ENCODE measurements at regions not wholly inside any gene's neighbourhood (a gene's known extent, or its start where the extent isn't known, plus 50 kb on each side); places are given as distances from the start of the nearest gene placed in this dataset.

DNA sequence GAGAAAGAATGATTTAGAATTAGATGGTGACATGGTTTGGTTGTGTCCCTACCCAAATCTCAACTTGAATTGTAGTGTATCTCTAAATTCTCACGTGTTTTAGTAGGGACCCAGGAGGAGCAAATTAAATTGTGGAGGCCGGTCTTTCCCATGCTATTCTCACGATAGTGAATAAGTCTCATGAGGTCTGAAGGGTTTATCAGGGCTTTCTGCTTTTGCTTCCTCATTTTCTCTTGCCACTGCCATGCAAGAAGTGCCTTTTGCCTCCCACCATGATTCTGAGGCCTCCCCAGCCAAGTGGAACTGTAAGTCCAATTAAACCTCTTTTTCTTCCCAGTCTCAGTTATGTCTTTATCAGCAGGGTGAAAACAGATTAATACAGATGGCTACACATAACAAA lies 167.4 kb upstream of the SVIL start:
- H3K27me3 Mint-ChIP-seq, result peaks cover 8% of the 10 kb centered on the region
- H3K27ac Mint-ChIP-seq, result no peak overlapping the region
- H3K4me1 Mint-ChIP-seq, result peaks cover 15% of the 10 kb centered on the region
- peaks cover 2% of the 10 kb centered on the region for H3K36me3 Mint-ChIP-seq (ENCODE audit: low read depth)
- no peak for ATAC-seq
- no peak overlapping the region for H3K4me3 Mint-ChIP-seq
- DNase-seq, result no peak
- peaks cover 8% of the 10 kb centered on the region for H3K9me3 Mint-ChIP-seq

GRCh38 chr10:29798921-29799690 lies 164.3 kb upstream of the SVIL start:
- H3K27me3 Mint-ChIP-seq, result peaks cover 2% of the 10 kb centered on the region
- H3K36me3 Mint-ChIP-seq (ENCODE audit: low read depth), result peaks cover 2% of the 10 kb centered on the region
- DNase-seq (no peak), ATAC-seq (no peak)
- peaks cover 3% of the 10 kb centered on the region for H3K9me3 Mint-ChIP-seq
- H3K4me1 Mint-ChIP-seq, result peaks cover 7% of the 10 kb centered on the region
- H3K27ac Mint-ChIP-seq, result no peak overlapping the region
- H3K4me3 Mint-ChIP-seq, result no peak overlapping the region

- no peak overlapping the region for H3K4me3 Mint-ChIP-seq
- DNase-seq (no peak), ATAC-seq (no peak)
- peaks cover 3% of the 10 kb centered on the region for H3K9me3 Mint-ChIP-seq
- no peak overlapping the region for H3K27ac Mint-ChIP-seq
- H3K4me1 Mint-ChIP-seq, result no peaks in the 10 kb centered on the region
- H3K36me3 Mint-ChIP-seq (ENCODE audit: low read depth), result peaks cover 2% of the 10 kb centered on the region
- H3K27me3 Mint-ChIP-seq, result peaks cover 2% of the 10 kb centered on the region
These were observed 162.8 kb upstream of the SVIL start for GRCh38 chr10:29797616-29798015.

- Mint-ChIP-seq H3K36me3 (ENCODE audit: low read depth) (no peaks in the 10 kb centered on the region), H3K4me1 (no peaks in the 10 kb centered on the region), H3K9me3 (no peaks in the 10 kb centered on the region), H3K27ac (no peak overlapping the region), H3K4me3 (no peak overlapping the region), H3K27me3 (no peaks in the 10 kb centered on the region)
- no peak for ATAC-seq
- DNase-seq, result no peak
These were observed 161.1 kb upstream of the SVIL start for GRCh38 chr10:29795850-29796249.

DNA sequence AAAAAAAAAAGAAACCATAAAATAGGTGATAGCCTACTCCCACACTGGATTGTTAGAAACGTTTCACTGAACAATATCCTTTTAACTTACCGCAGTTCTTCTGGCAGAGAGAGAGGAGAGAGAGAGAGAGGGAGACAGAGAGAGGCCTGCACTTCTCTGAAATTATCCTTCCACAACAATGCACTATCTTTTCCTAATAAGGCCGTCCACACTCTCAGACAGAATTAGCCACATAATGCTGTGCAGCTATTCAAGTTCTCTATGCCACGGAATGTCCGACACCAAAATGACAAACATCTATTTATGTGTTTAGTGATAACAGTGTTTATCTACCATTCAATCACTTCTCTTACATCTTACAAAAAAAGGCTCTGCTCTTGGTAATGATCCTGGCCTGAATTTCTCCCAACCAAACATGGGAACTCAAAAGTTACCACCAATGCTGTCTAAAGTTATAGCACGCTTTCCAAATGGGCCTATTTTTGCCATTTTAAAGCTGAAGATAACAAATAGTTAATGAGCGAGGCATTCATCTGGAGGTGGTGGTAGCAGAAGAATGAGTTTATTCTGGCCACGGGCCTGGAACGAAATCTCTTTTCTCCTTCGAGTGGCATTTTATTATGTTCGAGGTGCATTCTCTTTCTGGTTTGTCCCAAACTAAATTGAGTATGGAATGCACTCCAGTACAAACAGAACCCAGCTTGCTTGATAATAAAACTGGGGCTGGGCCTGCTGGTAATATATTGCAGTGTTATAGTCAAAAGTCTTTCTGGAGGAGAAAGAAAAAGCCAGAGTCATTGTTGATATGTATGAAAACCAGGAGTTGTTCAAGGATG lies 160.2 kb upstream of the SVIL start:
- DNase-seq (no peak), ATAC-seq (no peak)
- H3K27me3 Mint-ChIP-seq, result no peaks in the 10 kb centered on the region
- no peaks in the 10 kb centered on the region for H3K36me3 Mint-ChIP-seq (ENCODE audit: low read depth)
- H3K9me3 Mint-ChIP-seq, result no peaks in the 10 kb centered on the region
- H3K4me1 Mint-ChIP-seq, result no peaks in the 10 kb centered on the region
- H3K4me3 Mint-ChIP-seq, result no peak overlapping the region
- no peak overlapping the region for H3K27ac Mint-ChIP-seq

DNA sequence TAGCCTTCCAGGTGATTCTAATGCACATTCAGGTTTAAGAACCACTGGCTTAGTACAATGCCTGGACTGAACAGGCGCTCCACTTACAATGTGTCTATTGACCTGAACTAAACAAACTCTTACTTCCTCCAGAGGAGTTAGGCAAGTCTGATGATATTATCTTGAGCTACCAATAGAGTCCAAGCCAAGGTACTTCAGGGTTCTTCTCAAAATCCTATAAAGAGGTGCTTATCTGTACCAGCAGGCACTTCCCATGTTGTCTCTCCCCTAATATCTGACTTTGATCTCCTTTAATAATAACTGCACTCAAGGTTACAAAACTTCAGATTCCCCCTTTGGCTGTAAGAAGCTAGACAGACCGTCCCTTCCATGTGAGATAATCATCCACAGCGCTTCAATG lies 157.0 kb upstream of the SVIL start:
- Mint-ChIP-seq H3K36me3 (ENCODE audit: low read depth) (no peaks in the 10 kb centered on the region), H3K27ac (no peak overlapping the region), H3K27me3 (no peaks in the 10 kb centered on the region), H3K4me3 (no peak overlapping the region), H3K4me1 (no peaks in the 10 kb centered on the region), H3K9me3 (peaks cover 4% of the 10 kb centered on the region)
- DNase-seq (no peak), ATAC-seq (no peak)

DNA sequence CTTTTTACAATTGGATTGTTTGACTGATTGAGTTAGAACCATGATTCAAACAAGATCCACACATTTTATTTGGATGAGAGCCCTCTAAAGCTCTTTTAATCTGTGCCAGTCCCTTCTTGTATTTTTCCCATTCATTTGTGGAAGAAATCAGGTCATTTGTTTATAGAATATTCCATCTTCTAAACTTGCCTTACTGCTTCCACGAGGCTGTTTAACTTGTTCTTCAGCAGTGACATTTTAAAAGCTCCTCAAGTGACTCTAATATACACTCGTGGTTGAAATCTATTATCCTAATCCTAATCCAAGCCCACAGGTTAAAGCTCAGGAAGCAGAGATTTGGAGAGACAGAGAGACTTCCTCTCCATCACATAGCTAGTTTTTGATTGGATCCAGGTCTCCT lies 155.4 kb upstream of the SVIL start:
- DNase-seq (no peak), ATAC-seq (no peak)
- H3K4me3 Mint-ChIP-seq, result no peak overlapping the region
- H3K4me1 Mint-ChIP-seq, result no peaks in the 10 kb centered on the region
- H3K36me3 Mint-ChIP-seq (ENCODE audit: low read depth), result no peaks in the 10 kb centered on the region
- H3K27ac Mint-ChIP-seq, result no peak overlapping the region
- H3K27me3 Mint-ChIP-seq, result peaks cover 2% of the 10 kb centered on the region
- H3K9me3 Mint-ChIP-seq, result peaks cover 8% of the 10 kb centered on the region

GRCh38 chr10:29788113-29788512 lies 153.3 kb upstream of the SVIL start:
- DNase-seq (no peak), ATAC-seq (no peak)
- Mint-ChIP-seq H3K27ac (no peak overlapping the region), H3K36me3 (ENCODE audit: low read depth) (no peaks in the 10 kb centered on the region), H3K4me1 (peaks cover 4% of the 10 kb centered on the region), H3K9me3 (peaks cover 8% of the 10 kb centered on the region), H3K4me3 (no peak overlapping the region), H3K27me3 (peaks cover 4% of the 10 kb centered on the region)

DNA sequence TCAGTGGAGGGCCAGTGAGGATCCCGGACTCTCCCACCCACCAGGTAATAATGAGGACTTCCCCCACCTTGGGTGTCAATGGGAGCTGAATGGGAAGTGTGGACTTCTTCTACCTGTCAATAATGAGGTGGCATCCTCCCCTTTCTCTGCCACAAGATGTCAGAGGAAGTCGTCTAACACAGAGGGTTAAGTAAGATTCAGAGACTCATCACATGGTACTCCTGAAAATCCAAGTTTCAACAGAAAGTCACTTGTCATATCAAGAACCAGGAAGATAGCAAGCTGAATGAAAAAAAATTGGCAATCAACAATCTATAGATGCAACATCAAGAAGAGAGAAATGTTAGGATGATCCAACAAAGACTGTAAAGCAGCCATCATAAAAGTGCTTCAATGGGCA lies 150.9 kb upstream of the SVIL start:
- no peak overlapping the region for H3K27ac Mint-ChIP-seq
- H3K27me3 Mint-ChIP-seq, result peaks cover 8% of the 10 kb centered on the region
- peaks cover 5% of the 10 kb centered on the region for H3K4me1 Mint-ChIP-seq
- no peak for ATAC-seq
- H3K4me3 Mint-ChIP-seq, result no peak overlapping the region
- peaks cover 8% of the 10 kb centered on the region for H3K9me3 Mint-ChIP-seq
- H3K36me3 Mint-ChIP-seq (ENCODE audit: low read depth), result no peaks in the 10 kb centered on the region
- DNase-seq, result no peak

- H3K9me3 Mint-ChIP-seq, result peaks cover 8% of the 10 kb centered on the region
- H3K4me1 Mint-ChIP-seq, result peaks cover 5% of the 10 kb centered on the region
- H3K36me3 Mint-ChIP-seq (ENCODE audit: low read depth), result no peaks in the 10 kb centered on the region
- ATAC-seq (no peak), DNase-seq (no peak)
- H3K27me3 Mint-ChIP-seq, result peaks cover 11% of the 10 kb centered on the region
- no peak overlapping the region for H3K27ac Mint-ChIP-seq
- no peak overlapping the region for H3K4me3 Mint-ChIP-seq
These were observed 149.5 kb upstream of the SVIL start for GRCh38 chr10:29784175-29784773.

DNA sequence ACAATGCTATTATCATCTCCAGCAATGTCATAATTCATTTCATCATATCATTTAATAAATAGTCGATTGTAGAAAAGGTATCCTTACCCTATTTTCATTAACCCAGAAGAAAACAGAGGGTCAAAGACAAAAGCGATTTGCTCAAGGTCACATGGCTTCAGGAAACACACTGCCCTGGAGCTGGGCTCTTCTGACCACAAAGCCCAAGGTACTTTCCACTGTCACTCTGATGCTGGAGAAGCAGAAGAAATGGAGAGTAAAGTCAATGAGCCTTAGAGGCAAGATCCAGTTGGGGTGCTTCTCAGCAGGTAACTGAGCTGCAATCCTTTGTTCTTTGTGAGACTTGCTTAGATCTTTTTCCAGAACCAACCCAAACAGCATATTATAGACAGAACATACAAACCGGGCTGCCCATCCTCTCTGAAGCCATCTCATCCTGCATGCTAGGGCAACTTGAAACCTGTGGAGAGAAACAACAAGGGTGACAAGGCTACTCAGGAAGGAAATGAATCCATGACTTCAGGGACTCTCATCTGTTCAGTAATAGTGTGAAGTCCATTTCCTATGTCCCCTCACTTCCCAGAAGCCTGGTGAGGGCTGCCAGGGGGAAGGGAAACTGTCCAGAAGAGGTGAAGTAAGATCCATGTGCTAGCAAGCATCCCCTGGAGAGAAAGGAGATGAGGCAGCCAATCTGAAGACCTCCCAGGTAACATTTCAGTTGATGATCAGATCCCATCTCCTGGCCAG lies 148.6 kb upstream of the SVIL start:
- ATAC-seq (no peak), DNase-seq (no peak)
- Mint-ChIP-seq H3K9me3 (peaks cover 8% of the 10 kb centered on the region), H3K27me3 (peaks cover 11% of the 10 kb centered on the region), H3K4me3 (no peak overlapping the region), H3K36me3 (ENCODE audit: low read depth) (no peaks in the 10 kb centered on the region), H3K4me1 (peaks cover 5% of the 10 kb centered on the region), H3K27ac (no peak overlapping the region)

- H3K9me3 Mint-ChIP-seq, result peaks cover under 1% of the 10 kb centered on the region
- H3K4me3 Mint-ChIP-seq, result no peak overlapping the region
- ATAC-seq (no peak), DNase-seq (no peak)
- H3K4me1 Mint-ChIP-seq, result peaks cover 5% of the 10 kb centered on the region
- H3K27me3 Mint-ChIP-seq, result peaks cover 11% of the 10 kb centered on the region
- no peaks in the 10 kb centered on the region for H3K36me3 Mint-ChIP-seq (ENCODE audit: low read depth)
- no peak overlapping the region for H3K27ac Mint-ChIP-seq
These were observed 145.9 kb upstream of the SVIL start for GRCh38 chr10:29780639-29781038.

- no peaks in the 10 kb centered on the region for H3K9me3 Mint-ChIP-seq
- no peak for DNase-seq
- ATAC-seq, result no peak
- H3K4me3 Mint-ChIP-seq, result no peak overlapping the region
- H3K36me3 Mint-ChIP-seq (ENCODE audit: low read depth), result no peaks in the 10 kb centered on the region
- H3K4me1 Mint-ChIP-seq, result peaks cover 5% of the 10 kb centered on the region
- no peak overlapping the region for H3K27ac Mint-ChIP-seq
- peaks cover 10% of the 10 kb centered on the region for H3K27me3 Mint-ChIP-seq
These were observed 145.3 kb upstream of the SVIL start for GRCh38 chr10:29780096-29780495.

- H3K27ac Mint-ChIP-seq, result no peak overlapping the region
- H3K4me1 Mint-ChIP-seq, result peaks cover 6% of the 10 kb centered on the region
- peaks cover 4% of the 10 kb centered on the region for H3K9me3 Mint-ChIP-seq
- no peak for DNase-seq
- H3K27me3 Mint-ChIP-seq, result peaks cover 5% of the 10 kb centered on the region
- ATAC-seq, result no peak
- H3K4me3 Mint-ChIP-seq, result no peak overlapping the region
- H3K36me3 Mint-ChIP-seq (ENCODE audit: low read depth), result no peaks in the 10 kb centered on the region
These were observed 141.5 kb upstream of the SVIL start for GRCh38 chr10:29776246-29776645.
